ENCODE measurements at regions not wholly inside any gene's neighbourhood (a gene's known extent, or its start where the extent isn't known, plus 50 kb on each side); places are given as distances from the start of the nearest gene placed in this dataset.

DNA sequence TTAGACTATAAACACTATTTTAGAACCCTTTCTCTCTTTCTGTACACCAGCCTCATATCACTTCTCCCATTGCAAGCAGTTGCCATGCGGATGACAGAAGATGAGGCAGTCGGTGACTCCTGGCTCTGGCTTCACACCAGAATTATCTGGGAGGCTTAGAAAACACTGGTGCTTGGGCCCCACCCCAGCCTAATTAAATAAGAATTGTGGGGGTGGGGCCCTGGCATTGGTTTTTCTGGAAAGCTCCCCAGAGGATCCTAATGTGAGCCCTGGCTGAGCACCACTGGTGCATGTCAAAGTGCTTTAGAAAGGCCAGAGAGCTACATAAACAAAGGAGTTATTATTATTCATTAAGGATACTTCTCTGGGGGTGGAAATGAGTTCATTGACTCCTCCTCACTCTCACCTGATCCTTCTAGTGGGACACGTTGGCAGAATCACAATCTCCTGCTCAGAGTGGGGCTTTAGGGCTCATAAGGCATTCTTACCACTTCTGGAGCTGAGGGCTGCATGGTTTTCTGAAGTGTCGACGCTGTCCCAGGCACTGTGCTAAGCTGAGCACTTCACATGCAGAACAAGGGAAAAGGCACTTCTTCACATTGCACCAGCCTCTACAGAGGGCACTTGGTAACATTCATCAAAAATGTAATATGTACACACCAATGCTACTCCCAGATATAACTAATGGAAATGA lies 188.5 kb upstream of the TLE3 start:
- Histone ChIP-seq H3K4me3 (ENCODE audit: low read length in 2 of 2) (no peak overlapping the region), H3K27me3 (ENCODE audit: control insufficient read depth in 2 of 2, insufficient read depth in 1 of 2, low read length in 1 of 2) (no peaks in the 10 kb centered on the region), H3K4me1 (ENCODE audit: control insufficient read depth in 2 of 2, insufficient read depth in 2 of 2, low read length in 2 of 2) (peaks cover 0 to 7% of the 10 kb centered on the region in 2 donors), H3K9me3 (ENCODE audit: control insufficient read depth in 2 of 2, insufficient read depth in 1 of 2, low read length in 1 of 2) (no peaks in the 10 kb centered on the region), H3K27ac (ENCODE audit: low read depth in 1 of 2, low read length in 1 of 2) (no peak overlapping the region), H3K36me3 (ENCODE audit: control insufficient read depth in 2 of 2, insufficient read depth in 2 of 2, low read length in 1 of 2) (no peaks in the 10 kb centered on the region)
- 94% methylated on average over 5 of the region's 5 CpGs for WGBS
- no peak for DNase-seq (ENCODE audit: low read depth in 6 of 9, low spot score in 9 of 9)

DNA sequence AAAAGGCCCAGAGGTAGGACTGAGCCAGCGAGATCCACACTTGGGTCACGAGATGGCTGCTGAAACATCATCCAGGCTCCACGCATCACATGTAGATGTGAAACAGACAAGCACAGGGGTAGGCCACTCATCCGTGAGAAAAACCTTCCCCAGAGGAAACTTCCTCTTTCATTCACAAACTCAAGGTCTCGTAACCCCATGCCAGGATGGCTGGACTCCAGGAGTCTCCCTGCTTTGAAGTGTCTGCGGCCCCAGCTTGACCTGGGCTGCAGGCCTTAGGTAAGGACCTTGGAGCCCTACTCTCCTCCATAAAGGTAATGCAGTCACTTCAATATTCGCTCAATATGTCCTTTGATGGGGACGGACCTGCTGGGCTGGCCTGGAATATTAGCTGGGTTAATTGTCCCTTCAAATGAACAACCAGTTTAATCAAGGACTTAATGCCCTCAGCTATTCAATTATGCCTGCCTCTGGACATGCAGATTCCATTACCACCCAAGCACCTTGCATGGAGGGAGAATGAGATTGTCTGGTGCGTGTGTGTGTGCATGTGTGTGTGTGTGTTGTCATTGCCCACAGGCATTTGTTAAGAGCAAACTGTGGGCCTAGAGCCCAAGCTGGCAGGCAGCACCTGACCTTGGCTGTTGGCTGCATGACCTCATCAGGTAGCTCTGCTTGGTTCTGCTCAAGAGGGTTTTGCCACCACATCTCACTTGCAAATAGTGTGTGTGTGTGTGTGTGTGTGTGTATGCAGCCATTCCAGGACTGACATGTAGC lies 186.9 kb upstream of the TLE3 start:
- DNase-seq (ENCODE audit: low read depth in 6 of 9, low spot score in 9 of 9) = peak in 1 of 9 donors; percentile 47
- Histone ChIP-seq H3K4me3 (ENCODE audit: low read length in 2 of 2) (no peak overlapping the region), H3K27ac (ENCODE audit: low read depth in 1 of 2, low read length in 1 of 2) (no peak overlapping the region), H3K9me3 (ENCODE audit: control insufficient read depth in 2 of 2, insufficient read depth in 1 of 2, low read length in 1 of 2) (no peaks in the 10 kb centered on the region), H3K4me1 (ENCODE audit: control insufficient read depth in 2 of 2, insufficient read depth in 2 of 2, low read length in 2 of 2) (peaks cover 0 to 7% of the 10 kb centered on the region in 2 donors), H3K27me3 (ENCODE audit: control insufficient read depth in 2 of 2, insufficient read depth in 1 of 2, low read length in 1 of 2) (no peaks in the 10 kb centered on the region), H3K36me3 (ENCODE audit: control insufficient read depth in 2 of 2, insufficient read depth in 2 of 2, low read length in 1 of 2) (no peaks in the 10 kb centered on the region)
- WGBS = 95% methylated on average over 9 of the region's 9 CpGs

DNA sequence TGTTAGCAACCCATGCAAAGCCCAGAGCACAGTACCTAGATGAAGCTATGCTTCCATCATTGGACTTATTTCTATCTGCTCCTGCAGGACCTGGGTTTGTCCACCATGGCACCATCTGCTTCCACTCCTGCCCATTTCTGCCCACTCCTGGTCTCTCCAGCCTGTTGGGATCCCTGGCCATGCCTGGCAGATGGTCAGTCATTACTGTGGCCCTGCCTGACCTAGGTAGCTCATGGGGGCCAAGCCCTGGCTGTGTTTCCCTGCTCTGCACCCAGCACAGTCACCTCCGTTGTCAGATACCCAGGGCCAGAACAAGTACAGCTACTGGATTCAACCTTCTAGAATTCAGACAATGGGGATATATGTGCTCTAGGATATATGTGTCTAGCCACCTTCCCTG lies 185.8 kb upstream of the TLE3 start:
- peaks cover 0 to 7% of the 10 kb centered on the region in 2 donors for H3K4me1 ChIP-seq (ENCODE audit: control insufficient read depth in 2 of 2, insufficient read depth in 2 of 2, low read length in 2 of 2)
- no peak overlapping the region for H3K4me3 ChIP-seq (ENCODE audit: low read length in 2 of 2)
- no peaks in the 10 kb centered on the region for H3K36me3 ChIP-seq (ENCODE audit: control insufficient read depth in 2 of 2, insufficient read depth in 2 of 2, low read length in 1 of 2)
- no peak overlapping the region for H3K27ac ChIP-seq (ENCODE audit: low read depth in 1 of 2, low read length in 1 of 2)
- no peak for DNase-seq (ENCODE audit: low read depth in 6 of 9, low spot score in 9 of 9)
- no peaks in the 10 kb centered on the region for H3K9me3 ChIP-seq (ENCODE audit: control insufficient read depth in 2 of 2, insufficient read depth in 1 of 2, low read length in 1 of 2)
- H3K27me3 ChIP-seq (ENCODE audit: control insufficient read depth in 2 of 2, insufficient read depth in 1 of 2, low read length in 1 of 2) = no peaks in the 10 kb centered on the region
- WGBS = 43% methylated on average over 1 of the region's 1 CpG

DNA sequence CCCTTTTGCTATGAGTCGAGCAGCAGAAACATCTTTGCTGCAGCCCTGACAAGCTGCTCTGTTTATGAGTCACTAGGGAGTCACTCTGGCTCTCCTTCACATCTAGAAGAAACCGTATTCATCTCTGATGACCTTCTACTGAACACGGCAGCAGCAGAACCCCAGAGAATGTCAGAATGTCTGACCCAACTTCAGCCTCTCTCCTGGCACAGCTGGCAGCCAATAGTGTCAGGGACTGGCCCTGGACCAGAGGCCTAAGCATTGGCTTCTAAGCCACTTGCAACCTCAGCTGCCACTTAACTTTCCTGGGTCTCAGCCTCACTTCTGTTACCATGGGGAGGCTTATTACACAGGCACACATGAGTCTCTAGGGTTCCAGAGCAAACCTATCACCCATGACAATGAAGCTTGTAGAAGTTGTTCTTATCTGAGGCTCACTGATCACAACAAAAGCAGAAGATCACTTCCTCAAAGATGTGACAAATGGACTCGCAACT lies 184.1 kb upstream of the TLE3 start:
- H3K4me3 ChIP-seq (ENCODE audit: low read length in 2 of 2) = no peak overlapping the region
- H3K27me3 ChIP-seq (ENCODE audit: control insufficient read depth in 2 of 2, insufficient read depth in 1 of 2, low read length in 1 of 2) = no peaks in the 10 kb centered on the region
- no peak overlapping the region for H3K27ac ChIP-seq (ENCODE audit: low read depth in 1 of 2, low read length in 1 of 2)
- WGBS = 96% methylated on average over 4 of the region's 4 CpGs
- H3K9me3 ChIP-seq (ENCODE audit: control insufficient read depth in 2 of 2, insufficient read depth in 1 of 2, low read length in 1 of 2) = no peaks in the 10 kb centered on the region
- DNase-seq (ENCODE audit: low read depth in 6 of 9, low spot score in 9 of 9) = no peak
- H3K4me1 ChIP-seq (ENCODE audit: control insufficient read depth in 2 of 2, insufficient read depth in 2 of 2, low read length in 2 of 2) = peaks cover 0 to 7% of the 10 kb centered on the region in 2 donors
- no peaks in the 10 kb centered on the region for H3K36me3 ChIP-seq (ENCODE audit: control insufficient read depth in 2 of 2, insufficient read depth in 2 of 2, low read length in 1 of 2)

DNA sequence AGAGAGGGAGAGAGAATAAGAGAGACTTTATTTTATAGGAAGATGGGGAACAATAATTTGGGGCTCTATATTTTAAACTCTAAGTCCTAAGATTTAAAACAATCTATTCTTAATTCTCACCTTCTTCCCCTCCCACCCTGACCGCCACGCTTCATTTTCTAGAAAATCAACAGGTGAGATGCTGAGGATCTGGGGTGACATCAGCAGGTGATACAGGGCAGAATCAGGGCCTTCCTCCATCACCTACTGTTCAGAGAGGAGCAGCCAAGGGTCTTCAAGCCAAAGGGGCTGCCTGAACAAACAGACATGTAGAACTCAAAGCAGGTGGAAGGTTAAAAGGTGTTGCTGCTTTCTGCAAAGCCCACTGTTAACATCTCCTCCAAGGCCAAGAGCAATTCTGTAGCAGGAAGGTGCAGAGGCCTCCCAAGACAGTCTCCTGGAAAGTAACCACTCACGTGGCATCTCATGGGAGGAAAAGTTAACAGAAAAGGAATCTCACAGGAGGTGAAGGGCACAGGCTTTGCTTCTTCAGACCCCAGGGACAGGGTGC lies 183.6 kb upstream of the TLE3 start:
- no peaks in the 10 kb centered on the region for H3K36me3 ChIP-seq (ENCODE audit: control insufficient read depth in 2 of 2, insufficient read depth in 2 of 2, low read length in 1 of 2)
- 98% methylated on average over 3 of the region's 3 CpGs for WGBS
- no peak for DNase-seq (ENCODE audit: low read depth in 6 of 9, low spot score in 9 of 9)
- no peaks in the 10 kb centered on the region for H3K9me3 ChIP-seq (ENCODE audit: control insufficient read depth in 2 of 2, insufficient read depth in 1 of 2, low read length in 1 of 2)
- H3K4me1 ChIP-seq (ENCODE audit: control insufficient read depth in 2 of 2, insufficient read depth in 2 of 2, low read length in 2 of 2) = peaks cover 0 to 7% of the 10 kb centered on the region in 2 donors
- H3K27ac ChIP-seq (ENCODE audit: low read depth in 1 of 2, low read length in 1 of 2) = no peak overlapping the region
- H3K4me3 ChIP-seq (ENCODE audit: low read length in 2 of 2) = no peak overlapping the region
- no peaks in the 10 kb centered on the region for H3K27me3 ChIP-seq (ENCODE audit: control insufficient read depth in 2 of 2, insufficient read depth in 1 of 2, low read length in 1 of 2)

DNA sequence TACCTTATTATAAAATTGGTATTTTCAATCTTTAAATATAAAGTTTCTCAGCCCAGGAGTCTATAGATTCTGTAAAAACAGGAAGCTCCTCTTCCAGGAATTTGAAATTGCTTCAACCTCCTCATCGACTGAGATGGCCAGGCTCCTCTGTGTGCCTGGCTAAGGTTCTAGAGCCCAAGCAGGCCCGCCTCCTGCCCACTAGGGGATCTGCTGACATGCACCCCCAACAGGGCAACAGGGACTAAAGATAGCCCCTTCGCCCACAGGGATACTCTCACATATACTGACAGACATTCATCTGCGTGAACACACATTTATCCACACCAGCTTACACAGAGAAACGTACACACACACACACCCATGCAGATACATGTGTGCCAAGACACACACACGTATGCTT lies 183.1 kb upstream of the TLE3 start:
- Histone ChIP-seq H3K27ac (ENCODE audit: low read depth in 1 of 2, low read length in 1 of 2) (no peak overlapping the region), H3K4me1 (ENCODE audit: control insufficient read depth in 2 of 2, insufficient read depth in 2 of 2, low read length in 2 of 2) (peaks cover 0 to 7% of the 10 kb centered on the region in 2 donors), H3K9me3 (ENCODE audit: control insufficient read depth in 2 of 2, insufficient read depth in 1 of 2, low read length in 1 of 2) (no peaks in the 10 kb centered on the region), H3K36me3 (ENCODE audit: control insufficient read depth in 2 of 2, insufficient read depth in 2 of 2, low read length in 1 of 2) (no peaks in the 10 kb centered on the region), H3K27me3 (ENCODE audit: control insufficient read depth in 2 of 2, insufficient read depth in 1 of 2, low read length in 1 of 2) (no peaks in the 10 kb centered on the region), H3K4me3 (ENCODE audit: low read length in 2 of 2) (no peak overlapping the region)
- 84% methylated on average over 6 of the region's 6 CpGs for WGBS
- no peak for DNase-seq (ENCODE audit: low read depth in 6 of 9, low spot score in 9 of 9)

DNA sequence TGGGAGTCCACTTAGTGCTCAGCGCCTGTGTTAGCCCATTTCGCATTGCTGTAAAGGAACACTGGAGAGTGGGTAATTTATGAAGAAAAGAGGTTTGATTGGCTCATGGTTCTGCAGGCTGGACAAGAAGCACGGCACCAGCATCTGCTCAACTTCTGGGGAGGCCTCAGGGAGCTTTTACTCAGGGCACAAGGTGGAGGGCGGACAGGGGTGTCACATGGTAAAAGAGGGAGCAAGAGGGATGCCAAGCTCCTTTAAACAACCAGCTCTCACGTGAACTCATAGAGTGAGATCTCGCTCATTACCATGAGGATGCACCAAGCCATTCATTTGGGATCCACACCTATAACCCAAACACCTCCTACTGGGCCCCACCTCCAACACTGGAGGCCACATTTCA lies 181.4 kb upstream of the TLE3 start:
- DNase-seq (ENCODE audit: low read depth in 6 of 9, low spot score in 9 of 9) = no peak
- 91% methylated on average over 6 of the region's 6 CpGs for WGBS

DNA sequence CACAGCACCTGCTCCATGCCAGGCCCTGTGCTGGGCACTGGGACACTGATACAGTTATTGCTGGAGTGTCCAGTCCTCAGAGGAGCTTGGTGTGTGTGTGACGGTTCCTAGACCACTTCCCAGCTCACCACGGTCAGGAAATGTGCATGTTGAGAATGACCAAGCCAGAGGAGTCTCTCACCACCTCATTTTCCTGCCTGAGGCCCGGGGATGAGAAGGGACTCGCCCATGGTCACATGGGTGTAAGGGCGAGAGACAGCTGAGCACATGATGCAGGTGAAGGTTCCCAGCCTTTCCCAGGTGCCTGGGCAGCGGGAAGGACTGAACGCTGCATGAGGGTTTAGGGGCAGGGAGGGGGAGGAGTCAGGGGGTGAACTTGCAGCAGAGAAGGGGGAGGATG lies 180.9 kb upstream of the TLE3 start:
- no peaks in the 10 kb centered on the region for H3K4me1 ChIP-seq (ENCODE audit: control insufficient read depth in 2 of 2, insufficient read depth in 2 of 2, low read length in 2 of 2)
- no peaks in the 10 kb centered on the region for H3K9me3 ChIP-seq (ENCODE audit: control insufficient read depth in 2 of 2, insufficient read depth in 1 of 2, low read length in 1 of 2)
- DNase-seq (ENCODE audit: low read depth in 6 of 9, low spot score in 9 of 9) = no peak
- H3K36me3 ChIP-seq (ENCODE audit: control insufficient read depth in 2 of 2, insufficient read depth in 2 of 2, low read length in 1 of 2) = no peaks in the 10 kb centered on the region
- 83% methylated on average over 7 of the region's 7 CpGs for WGBS
- no peak overlapping the region for H3K4me3 ChIP-seq (ENCODE audit: low read length in 2 of 2)
- no peak overlapping the region for H3K27ac ChIP-seq (ENCODE audit: low read depth in 1 of 2, low read length in 1 of 2)
- H3K27me3 ChIP-seq (ENCODE audit: control insufficient read depth in 2 of 2, insufficient read depth in 1 of 2, low read length in 1 of 2) = no peaks in the 10 kb centered on the region

More for the DNA sequence above, 181.4 kb upstream of the TLE3 start:
- H3K4me3 ChIP-seq (ENCODE audit: low read length in 2 of 2) = no peak overlapping the region
- H3K27ac ChIP-seq (ENCODE audit: low read depth in 1 of 2, low read length in 1 of 2) = no peak overlapping the region
- no peaks in the 10 kb centered on the region for H3K4me1 ChIP-seq (ENCODE audit: control insufficient read depth in 2 of 2, insufficient read depth in 2 of 2, low read length in 2 of 2)
- H3K27me3 ChIP-seq (ENCODE audit: control insufficient read depth in 2 of 2, insufficient read depth in 1 of 2, low read length in 1 of 2) = no peaks in the 10 kb centered on the region
- no peaks in the 10 kb centered on the region for H3K36me3 ChIP-seq (ENCODE audit: control insufficient read depth in 2 of 2, insufficient read depth in 2 of 2, low read length in 1 of 2)
- H3K9me3 ChIP-seq (ENCODE audit: control insufficient read depth in 2 of 2, insufficient read depth in 1 of 2, low read length in 1 of 2) = no peaks in the 10 kb centered on the region

DNA sequence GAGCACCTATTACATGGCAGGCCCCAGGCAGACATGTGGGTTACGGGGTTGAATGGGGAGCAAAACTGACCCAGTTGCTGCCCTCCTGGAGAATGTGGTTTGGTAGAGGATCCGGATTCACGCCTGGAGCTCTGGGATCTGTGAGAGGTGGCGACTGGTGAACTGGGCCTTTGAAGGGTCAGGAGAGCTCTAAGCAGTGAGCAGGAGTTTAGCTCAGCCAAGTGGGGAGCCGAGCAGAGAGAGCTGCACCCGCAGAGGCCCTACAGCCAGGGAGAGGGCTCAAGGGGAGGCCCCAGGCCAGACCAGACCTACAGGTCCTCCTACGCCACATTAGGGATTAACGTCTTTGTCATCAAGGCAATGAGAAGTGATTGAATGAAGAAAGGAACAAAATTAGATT lies 179.8 kb upstream of the TLE3 start:
- WGBS = 97% methylated on average over 8 of the region's 8 CpGs

More for the DNA sequence above, 179.8 kb upstream of the TLE3 start:
- Histone ChIP-seq H3K27me3 (ENCODE audit: control insufficient read depth in 2 of 2, insufficient read depth in 1 of 2, low read length in 1 of 2) (no peaks in the 10 kb centered on the region), H3K36me3 (ENCODE audit: control insufficient read depth in 2 of 2, insufficient read depth in 2 of 2, low read length in 1 of 2) (no peaks in the 10 kb centered on the region), H3K4me3 (ENCODE audit: low read length in 2 of 2) (no peak overlapping the region), H3K27ac (ENCODE audit: low read depth in 1 of 2, low read length in 1 of 2) (no peak overlapping the region), H3K9me3 (ENCODE audit: control insufficient read depth in 2 of 2, insufficient read depth in 1 of 2, low read length in 1 of 2) (no peaks in the 10 kb centered on the region), H3K4me1 (ENCODE audit: control insufficient read depth in 2 of 2, insufficient read depth in 2 of 2, low read length in 2 of 2) (peaks cover 0 to 4% of the 10 kb centered on the region in 2 donors)
- no peak for DNase-seq (ENCODE audit: low read depth in 6 of 9, low spot score in 9 of 9)

Data from thymus (tissue), 11 donors.